Mammary epithelial cell (primary cell): ENCODE measurements at regions not wholly inside any gene's neighbourhood (a gene's known extent, or its start where the extent isn't known, plus 50 kb on each side); places are given as distances from the start of the nearest gene placed in this dataset.

Experiments
- EZH2 ChIP-seq: IDR thresholded peaks from 2 replicates; pipeline ENCODE4 v1.6.1; 2012; ENCODE audit warnings: low read length, inconsistent platforms, borderline replicate concordance
- TF ChIP-seq, protein P1 (sequence below), 2 donors: IDR thresholded peaks in 1 of 2; conservative IDR thresholded peaks in 1 of 2; 2 replicates each; pipeline ENCODE4 v1.5.1; 2011 to 2012; ENCODE audit warnings: inconsistent platforms in 2 of 2, low read length in 2 of 2, mild to moderate bottlenecking in 2 of 2, control low read depth in 1 of 2, low read depth in 1 of 2; ENCODE audit not compliant: insufficient read depth in 1 of 2; ENCODE audit errors: extremely low read depth in 1 of 2

DNA sequence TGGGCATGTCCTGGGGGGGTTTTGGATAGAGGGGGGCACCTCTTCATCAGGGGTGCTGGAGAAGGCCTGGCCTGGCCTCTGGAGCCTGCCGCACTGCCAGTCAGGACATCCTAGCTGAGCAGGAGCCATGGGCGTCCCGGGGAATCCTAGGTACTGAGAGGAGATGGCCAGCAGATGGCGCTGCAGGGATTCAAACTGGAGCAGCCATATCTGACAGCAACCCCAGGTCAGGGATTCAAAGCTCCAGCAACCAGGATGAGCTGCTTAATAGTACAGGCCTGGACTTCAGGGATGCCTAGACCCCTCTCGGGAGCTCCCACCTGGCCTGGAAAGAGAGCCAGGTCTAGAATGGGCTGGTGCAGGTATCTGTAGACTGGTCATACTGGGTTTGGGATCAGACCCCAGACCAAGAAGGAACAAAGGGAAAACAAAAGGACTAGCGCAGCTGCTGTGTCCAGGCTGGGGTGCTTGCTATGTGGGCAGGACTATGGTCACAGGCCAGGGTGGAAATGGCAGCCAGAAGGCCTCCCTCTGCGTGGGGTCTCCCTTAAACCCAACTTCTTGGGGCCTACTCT is 306.9 kb upstream of the RBFOX1 start:
- TF ChIP-seq, protein P1, sequence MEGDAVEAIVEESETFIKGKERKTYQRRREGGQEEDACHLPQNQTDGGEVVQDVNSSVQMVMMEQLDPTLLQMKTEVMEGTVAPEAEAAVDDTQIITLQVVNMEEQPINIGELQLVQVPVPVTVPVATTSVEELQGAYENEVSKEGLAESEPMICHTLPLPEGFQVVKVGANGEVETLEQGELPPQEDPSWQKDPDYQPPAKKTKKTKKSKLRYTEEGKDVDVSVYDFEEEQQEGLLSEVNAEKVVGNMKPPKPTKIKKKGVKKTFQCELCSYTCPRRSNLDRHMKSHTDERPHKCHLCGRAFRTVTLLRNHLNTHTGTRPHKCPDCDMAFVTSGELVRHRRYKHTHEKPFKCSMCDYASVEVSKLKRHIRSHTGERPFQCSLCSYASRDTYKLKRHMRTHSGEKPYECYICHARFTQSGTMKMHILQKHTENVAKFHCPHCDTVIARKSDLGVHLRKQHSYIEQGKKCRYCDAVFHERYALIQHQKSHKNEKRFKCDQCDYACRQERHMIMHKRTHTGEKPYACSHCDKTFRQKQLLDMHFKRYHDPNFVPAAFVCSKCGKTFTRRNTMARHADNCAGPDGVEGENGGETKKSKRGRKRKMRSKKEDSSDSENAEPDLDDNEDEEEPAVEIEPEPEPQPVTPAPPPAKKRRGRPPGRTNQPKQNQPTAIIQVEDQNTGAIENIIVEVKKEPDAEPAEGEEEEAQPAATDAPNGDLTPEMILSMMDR (conservative IDR thresholded peaks at IDR 0.05 in 1 of 2, IDR thresholded peaks at IDR 0.05 in 1 of 2; ENCODE audit: extremely low read depth in 1 of 2, insufficient read depth in 1 of 2, low read depth in 1 of 2, low read length in 2 of 2): peak in 1 of 2 donors; percentile 25
- no peak for TF ChIP-seq EZH2
